ENCODE measurements at regions not wholly inside any gene's neighbourhood (a gene's known extent, or its start where the extent isn't known, plus 50 kb on each side); places are given as distances from the start of the nearest gene placed in this dataset.
"Not testable (repeated sequence)": the region's sequence is repeated elsewhere in the genome, so short reads cannot be mapped to it uniquely, and the experiment has no call there.

- ATAC-seq: no peak
- DNase-seq (ENCODE audit: low spot score): no peak
Observed at GRCh38 chr2:223283329-223283728, 231.3 kb downstream of the KCNE4 start.

DNA sequence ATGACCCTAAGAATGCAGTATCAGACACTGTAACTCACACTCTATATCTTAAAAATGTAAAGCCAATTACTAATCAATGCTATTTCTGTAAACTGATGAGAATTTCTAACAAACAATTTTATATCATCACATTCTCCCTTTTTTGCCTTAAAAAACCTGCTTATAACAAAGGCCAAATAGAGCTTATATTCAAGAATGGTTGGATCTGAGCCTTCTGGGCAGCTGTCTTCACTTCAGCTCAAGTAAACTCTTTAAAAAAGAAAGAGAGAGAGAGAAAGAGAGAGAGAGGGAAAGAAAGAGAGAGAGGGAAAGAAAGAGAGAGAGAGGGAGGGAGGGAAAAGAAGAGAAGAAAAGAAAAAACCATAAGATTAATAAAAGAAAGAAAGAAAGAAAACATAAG is 231.8 kb downstream of the KCNE4 start:
- ATAC-seq (no peak), DNase-seq (ENCODE audit: low spot score) (no peak)

GRCh38 chr2:223285370-223286265 is 233.6 kb downstream of the KCNE4 start:
- DNase-seq (ENCODE audit: low spot score) (no peak), ATAC-seq (no peak)

DNA sequence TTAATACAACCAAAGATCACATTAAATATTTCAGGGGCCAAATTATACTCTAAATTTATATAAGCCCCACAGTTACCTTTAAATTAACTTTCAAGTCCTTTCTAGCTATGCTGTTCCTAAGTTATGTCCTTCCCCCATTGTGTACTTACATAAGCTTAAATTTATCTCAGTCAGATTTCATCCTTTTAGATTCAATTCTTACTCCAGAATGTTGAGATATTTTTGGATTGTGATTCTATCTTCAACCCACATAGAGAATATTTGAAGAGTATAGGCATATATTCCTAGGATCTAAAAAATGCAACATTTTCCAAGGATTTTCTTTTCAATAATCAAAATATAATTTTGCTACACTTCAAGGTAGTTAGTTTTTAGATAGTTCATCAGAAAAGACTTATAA is 242.8 kb downstream of the KCNE4 start:
- DNase-seq (ENCODE audit: low spot score): no peak
- ATAC-seq: no peak

- DNase-seq (ENCODE audit: low spot score) (no peak), ATAC-seq (no peak)
Observed at GRCh38 chr2:223297788-223298187, 245.8 kb downstream of the KCNE4 start.

DNA sequence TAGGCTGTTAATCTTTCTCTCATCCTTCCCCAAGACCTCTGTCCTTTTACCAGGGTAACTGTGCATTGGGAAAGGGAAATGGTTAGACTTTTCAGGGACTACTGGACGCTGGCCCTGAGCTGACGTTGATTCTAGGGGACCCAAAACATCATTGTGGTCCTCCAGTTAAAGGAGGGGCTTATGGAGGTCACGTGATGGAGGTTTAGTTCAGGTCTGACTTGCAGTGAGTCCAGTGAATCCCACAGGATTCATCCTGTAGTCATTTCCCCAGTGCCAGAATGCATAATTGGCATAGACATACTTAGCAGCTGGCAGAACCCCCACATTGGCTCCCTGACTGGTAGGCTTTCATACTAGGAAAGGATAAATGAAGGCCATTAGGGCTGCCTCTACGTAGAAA is 246.3 kb downstream of the KCNE4 start:
- ATAC-seq; DNase-seq (ENCODE audit: low spot score): not testable (repeated sequence)

DNA sequence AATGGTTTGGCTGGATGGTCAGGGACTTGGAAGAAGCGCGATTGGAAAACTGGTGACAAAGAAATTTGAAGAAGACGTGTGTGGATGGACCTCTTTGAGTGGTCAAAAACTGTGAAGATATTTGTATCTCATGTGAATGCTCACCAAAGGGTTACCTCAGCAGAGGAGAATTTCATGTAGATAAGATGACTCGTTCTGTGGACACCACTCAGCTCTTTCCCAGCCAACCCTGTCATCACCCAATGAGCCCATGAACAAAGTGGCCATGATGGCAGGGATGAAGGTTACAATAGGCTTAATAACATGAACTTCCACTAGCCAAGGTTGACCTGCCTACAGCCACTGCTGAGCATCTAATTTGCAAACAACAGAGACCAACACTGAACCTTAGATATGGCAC is 248.3 kb downstream of the KCNE4 start:
- DNase-seq (ENCODE audit: low spot score): no peak
- no peak for ATAC-seq

- ATAC-seq (no peak), DNase-seq (ENCODE audit: low spot score) (no peak)
Observed at GRCh38 chr2:223306371-223306770, 254.4 kb downstream of the KCNE4 start.

GRCh38 chr2:223311889-223312680 is 260.1 kb downstream of the KCNE4 start:
- no peak for ATAC-seq

DNA sequence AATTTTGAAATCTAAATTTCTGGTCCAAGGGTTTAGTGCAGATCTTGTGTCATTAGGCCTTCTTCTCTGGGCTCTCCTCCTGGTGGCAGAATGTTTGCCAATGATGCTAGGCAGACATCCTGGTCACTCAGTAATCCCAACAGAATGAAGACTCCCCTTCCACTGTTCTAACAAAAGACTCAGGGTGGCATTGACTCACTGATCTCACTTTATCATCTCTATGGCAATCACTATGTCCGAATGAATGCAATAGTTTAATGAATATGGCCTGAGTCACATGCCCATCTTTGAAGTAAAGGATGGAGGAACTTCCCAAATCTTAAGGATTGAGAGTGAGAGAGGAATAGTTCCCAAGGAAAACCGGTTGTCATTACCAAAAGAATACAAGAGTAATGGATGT is 261.1 kb downstream of the KCNE4 start:
- ATAC-seq (no peak), DNase-seq (ENCODE audit: low spot score) (no peak)

More at GRCh38 chr2:223311889-223312680, 260.1 kb downstream of the KCNE4 start:
- DNase-seq (ENCODE audit: low spot score): no peak

DNA sequence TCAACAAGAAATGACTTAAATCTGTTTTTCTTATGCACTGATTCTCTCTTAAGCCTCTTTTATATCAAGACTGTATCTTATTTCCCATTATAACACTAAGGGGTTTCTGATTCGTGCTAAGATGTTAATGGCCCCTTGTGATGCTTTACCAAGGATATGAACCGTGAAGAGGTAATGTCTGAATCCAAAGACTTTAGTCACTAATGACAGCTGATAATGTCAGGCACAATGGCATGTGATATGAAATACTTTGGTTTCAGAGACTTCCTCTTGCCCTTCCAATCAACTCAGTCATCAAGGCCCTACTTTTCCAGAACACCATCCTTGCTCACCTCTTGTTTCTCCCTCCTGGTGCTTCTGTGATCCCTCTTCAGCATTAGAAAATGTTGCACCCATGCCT is 262.8 kb downstream of the KCNE4 start:
- ATAC-seq (no peak), DNase-seq (ENCODE audit: low spot score) (no peak)

- ATAC-seq (no peak), DNase-seq (ENCODE audit: low spot score) (no peak)
Observed at GRCh38 chr2:223315813-223316212, 263.8 kb downstream of the KCNE4 start.

DNA sequence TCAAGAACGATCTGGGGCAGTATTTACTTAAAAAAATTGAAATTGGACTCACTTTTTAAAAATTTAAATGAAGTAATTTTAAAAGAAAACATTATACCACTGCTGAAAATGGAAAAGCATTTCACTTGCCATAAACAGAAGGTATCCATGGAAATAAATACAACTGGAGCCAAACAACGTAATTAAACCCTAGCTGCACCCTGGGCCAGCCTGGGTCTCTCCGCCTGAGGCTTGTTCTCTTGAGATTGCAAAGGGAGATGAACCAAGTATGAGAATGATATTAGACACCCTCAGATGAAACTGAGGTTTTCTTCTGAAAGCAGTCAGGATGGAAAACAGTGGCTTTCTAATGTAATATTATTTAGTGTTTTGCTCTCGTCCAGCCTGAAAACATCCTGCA is 264.4 kb downstream of the KCNE4 start:
- no peak for ATAC-seq
- DNase-seq (ENCODE audit: low spot score): no peak

DNA sequence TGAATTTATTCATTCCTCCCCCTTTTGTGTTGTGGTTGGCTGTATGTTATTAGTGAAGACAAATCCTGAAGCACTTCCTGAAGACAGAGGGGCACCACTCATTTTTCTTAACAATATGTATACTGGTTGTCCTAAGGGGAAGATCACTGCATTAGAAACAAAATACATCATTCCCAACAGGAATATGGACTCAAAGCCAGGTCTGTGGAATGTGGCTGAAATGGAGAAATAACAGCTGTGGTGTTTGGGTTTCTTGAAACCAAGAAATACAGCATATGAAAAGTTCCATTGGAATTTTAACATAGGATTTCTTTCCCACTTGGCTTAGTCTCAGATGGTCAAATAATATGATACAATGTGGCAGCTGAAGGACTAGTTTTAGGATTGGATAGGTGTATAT is 267.6 kb downstream of the KCNE4 start:
- DNase-seq (ENCODE audit: low spot score): no peak

GRCh38 chr2:223324402-223324801 is 272.4 kb downstream of the KCNE4 start:
- ATAC-seq (no peak), DNase-seq (ENCODE audit: low spot score) (no peak)

More for the DNA sequence above, 267.6 kb downstream of the KCNE4 start:
- no peak for ATAC-seq

- ATAC-seq (no peak), DNase-seq (ENCODE audit: low spot score) (no peak)
Observed at GRCh38 chr2:223328578-223328977, 273.6 kb downstream of the SCG2 start.

DNA sequence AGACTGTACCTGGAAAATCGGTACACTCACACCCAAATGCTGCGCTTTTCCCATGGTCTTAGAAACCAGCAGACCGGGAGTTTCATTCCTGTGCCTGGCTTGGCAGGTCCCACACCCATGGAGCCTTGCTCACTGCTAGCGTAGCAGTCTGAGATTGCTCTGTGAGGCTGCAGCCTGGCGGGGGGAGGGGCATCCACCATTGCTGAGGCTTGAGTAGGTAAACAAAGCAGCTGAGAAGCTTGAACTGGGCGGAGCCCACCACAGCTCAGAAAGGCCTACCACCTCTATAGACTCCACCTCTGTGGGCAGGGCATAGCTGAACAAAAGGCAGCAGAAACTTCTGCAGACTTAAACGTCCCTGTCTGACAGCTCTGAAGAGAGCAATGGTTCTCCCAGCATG is 271.4 kb downstream of the SCG2 start:
- not testable (repeated sequence) for DNase-seq (ENCODE audit: low spot score); ATAC-seq

GRCh38 chr2:223338016-223338415 is 264.1 kb downstream of the SCG2 start:
- ATAC-seq: no peak
- no peak for DNase-seq (ENCODE audit: low spot score)

GRCh38 chr2:223357076-223357475 is 245.1 kb downstream of the SCG2 start:
- no peak for ATAC-seq

DNA sequence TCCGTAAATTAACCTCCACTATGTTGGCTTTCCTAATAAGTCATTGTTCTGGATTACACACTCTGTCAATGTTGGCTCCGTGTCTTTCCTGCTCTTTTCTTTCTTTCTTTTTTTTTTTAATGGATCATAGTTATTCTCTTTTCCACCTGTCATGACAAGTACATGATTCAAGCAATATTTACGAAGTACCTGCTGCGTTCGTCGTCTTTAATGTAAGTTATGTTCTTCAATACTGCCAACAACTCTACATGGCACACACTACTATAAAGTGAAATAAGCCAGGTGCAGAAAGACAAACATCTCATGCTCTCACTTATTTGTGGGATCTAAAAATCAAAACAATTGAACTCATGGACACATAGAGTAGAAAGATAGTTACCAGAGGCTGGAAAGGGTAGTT is 239.1 kb downstream of the SCG2 start:
- DNase-seq (ENCODE audit: low spot score) (no peak), ATAC-seq (no peak)

More at GRCh38 chr2:223357076-223357475, 245.1 kb downstream of the SCG2 start:
- no peak for DNase-seq (ENCODE audit: low spot score)

DNA sequence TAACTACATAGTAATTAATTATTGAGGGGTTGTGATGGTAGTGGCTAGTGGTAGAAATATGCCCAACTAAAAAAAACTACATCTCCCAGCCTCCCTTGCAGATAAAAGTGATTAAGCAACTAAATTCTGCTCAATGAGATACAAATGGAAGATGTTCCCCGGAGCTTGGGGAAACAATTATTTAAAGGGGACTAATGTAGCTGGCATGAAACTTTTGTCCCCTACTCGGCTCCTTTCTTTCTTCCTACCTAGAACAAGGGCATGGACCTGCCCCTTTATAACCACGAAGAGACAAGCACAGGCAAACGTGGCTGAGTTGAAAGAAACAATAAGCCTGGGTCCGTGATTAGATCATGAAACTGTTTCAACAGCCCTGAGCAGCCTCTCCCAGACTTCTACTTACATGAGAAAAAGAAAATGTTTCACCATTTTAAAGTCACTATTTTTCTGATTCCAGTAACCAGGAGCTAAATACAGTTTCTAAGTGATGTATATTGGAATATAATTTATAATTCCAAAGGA is 236.9 kb downstream of the SCG2 start:
- DNase-seq (ENCODE audit: low spot score) (no peak), ATAC-seq (no peak)

GRCh38 chr2:223366566-223366965 is 235.6 kb downstream of the SCG2 start:
- ATAC-seq (no peak), DNase-seq (ENCODE audit: low spot score) (no peak)

All from left lobe of liver (tissue), 2 donors.